ENCODE measurements at regions not wholly inside any gene's neighbourhood (a gene's known extent, or its start where the extent isn't known, plus 50 kb on each side); places are given as distances from the start of the nearest gene placed in this dataset.

DNA sequence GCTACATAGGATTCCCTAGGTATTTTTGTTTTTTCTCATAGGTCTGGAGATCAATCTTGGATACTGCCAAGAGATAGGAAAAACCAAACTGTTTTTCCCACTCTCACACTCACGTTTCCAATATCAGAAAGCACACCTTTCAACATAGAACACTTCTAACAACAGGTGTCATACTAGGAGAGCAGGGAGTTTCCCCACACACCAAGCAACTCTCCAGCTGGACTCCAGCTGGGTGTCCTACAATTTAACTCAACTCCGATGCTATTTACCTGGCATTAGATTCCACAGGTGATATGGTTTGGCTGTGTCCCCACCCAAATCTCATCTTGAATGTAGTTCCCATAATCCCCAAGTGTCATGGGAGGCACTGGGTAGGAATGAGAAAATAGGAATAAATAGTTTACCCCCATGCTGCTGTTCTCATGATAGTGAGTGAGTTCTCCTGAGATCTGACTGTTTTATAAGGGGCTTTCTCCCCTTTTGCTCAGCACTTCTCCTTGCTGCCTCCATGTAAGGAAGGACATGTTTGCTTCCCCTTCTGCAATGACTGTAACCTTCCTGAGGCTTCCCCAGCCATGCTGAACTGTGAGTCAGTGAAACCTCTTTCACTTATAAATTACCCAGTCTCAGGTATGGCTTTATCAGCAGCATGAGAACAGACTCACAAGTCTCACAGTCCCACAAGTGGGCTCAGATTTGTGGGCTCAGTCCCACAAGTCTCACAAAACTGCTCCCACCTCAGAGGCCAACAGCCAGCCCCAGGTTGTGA, 354.5 kb upstream of the THBS1 start:
- no peak for ATAC-seq (replicated peaks)
- no peak overlapping the region for H3K4me3 Mint-ChIP-seq
- peaks cover 0 to 19% of the 10 kb centered on the region in 2 donors for H3K27me3 Mint-ChIP-seq
- no peak overlapping the region for H3K27ac Mint-ChIP-seq
- H3K9me3 Mint-ChIP-seq: peaks cover 0 to 1% of the 10 kb centered on the region in 2 donors
- DNase-seq: no peak
- H3K36me3 Mint-ChIP-seq (ENCODE audit: insufficient read depth): no peaks in the 10 kb centered on the region
- no peaks in the 10 kb centered on the region for H3K4me1 Mint-ChIP-seq (ENCODE audit: low read depth in 2 of 2)

DNA sequence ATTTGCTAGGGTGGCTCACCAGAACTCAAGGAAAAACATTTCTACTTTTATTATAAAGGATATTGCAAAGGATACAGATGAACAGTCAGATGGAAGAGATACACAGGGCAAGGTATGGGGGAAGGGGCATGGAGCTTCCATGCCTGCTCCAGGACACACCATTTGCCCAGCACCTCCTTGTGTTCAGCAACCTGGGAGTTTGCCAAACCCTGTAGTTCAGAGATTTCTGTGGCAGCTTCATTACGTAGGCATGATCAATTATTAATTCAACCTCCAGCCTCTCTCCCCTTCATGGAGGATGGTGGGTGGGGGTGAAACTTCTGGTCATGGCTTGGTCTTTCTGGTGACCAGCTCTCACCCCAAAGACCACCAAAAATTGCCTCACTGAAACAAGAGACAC, 353.9 kb upstream of the THBS1 start:
- Mint-ChIP-seq H3K4me3 (no peak overlapping the region), H3K4me1 (ENCODE audit: low read depth in 2 of 2) (no peaks in the 10 kb centered on the region), H3K36me3 (ENCODE audit: insufficient read depth) (no peaks in the 10 kb centered on the region), H3K27me3 (peaks cover 0 to 19% of the 10 kb centered on the region in 2 donors), H3K9me3 (peaks cover 0 to 1% of the 10 kb centered on the region in 2 donors), H3K27ac (no peak overlapping the region)
- ATAC-seq (replicated peaks): no peak
- no peak for DNase-seq

GRCh38 chr15:39228889-39229288, 352.0 kb upstream of the THBS1 start:
- Mint-ChIP-seq H3K9me3 (peaks cover 0 to 1% of the 10 kb centered on the region in 2 donors), H3K4me1 (ENCODE audit: low read depth in 2 of 2) (no peaks in the 10 kb centered on the region), H3K36me3 (ENCODE audit: insufficient read depth) (no peaks in the 10 kb centered on the region), H3K4me3 (no peak overlapping the region), H3K27ac (no peak overlapping the region), H3K27me3 (peaks cover 6 to 25% of the 10 kb centered on the region in 2 donors)
- ATAC-seq (replicated peaks) (no peak), DNase-seq (no peak)

DNA sequence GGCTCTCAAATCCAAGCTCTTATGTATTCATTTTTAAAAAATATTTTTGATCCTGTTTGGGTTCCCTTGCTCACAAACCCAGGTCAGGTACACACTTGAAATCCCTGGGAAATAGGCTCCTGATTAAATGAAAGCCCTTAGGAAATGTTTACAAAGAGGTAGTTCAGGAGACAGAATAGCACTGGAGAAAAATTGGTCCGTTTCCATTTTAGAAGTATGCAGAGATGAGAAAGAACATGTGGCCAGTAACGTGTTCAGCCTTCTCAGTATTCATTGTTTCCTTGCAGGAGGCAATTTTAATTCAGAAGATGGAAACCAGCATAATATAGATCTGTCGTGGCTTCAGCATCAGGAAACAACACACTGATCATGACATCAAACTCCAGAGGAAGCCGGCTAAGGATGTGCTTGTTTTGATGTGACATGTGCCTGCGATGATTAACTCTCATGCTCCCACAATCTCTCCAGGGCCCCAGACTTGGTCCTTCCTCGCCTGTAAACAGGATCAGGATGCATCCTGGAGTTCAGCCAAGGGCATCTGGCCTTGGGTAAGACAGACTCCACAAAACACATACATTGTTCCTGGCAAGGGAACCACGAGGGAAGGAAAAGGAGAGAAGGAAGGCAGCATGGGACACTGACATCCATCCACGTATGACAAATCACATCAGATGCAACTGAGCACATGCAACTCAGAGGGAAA, 350.5 kb upstream of the THBS1 start:
- DNase-seq (no peak), ATAC-seq (replicated peaks) (no peak)
- H3K36me3 Mint-ChIP-seq (ENCODE audit: insufficient read depth): no peaks in the 10 kb centered on the region
- H3K4me1 Mint-ChIP-seq (ENCODE audit: low read depth in 2 of 2): no peaks in the 10 kb centered on the region
- H3K4me3 Mint-ChIP-seq: no peak overlapping the region
- H3K27me3 Mint-ChIP-seq: peaks cover 6 to 20% of the 10 kb centered on the region in 2 donors
- H3K9me3 Mint-ChIP-seq: no peaks in the 10 kb centered on the region
- H3K27ac Mint-ChIP-seq: no peak overlapping the region

DNA sequence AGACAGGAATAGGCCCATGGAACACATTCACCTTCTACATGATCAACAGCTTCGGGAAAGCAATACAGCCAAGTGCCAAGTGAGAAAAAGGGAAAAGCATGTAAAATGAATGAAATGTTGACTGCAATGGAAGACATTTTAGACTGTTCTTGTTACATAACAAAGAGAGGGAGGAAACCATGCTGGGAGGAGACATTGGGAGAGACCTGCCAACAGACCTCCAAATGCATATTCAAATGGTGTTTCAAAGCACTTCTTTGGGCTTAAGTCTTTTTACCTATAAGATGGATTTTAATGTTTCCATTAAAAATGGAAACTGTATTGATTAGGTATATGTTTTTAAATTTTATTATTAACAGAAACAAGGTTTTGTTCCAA, 350.0 kb upstream of the THBS1 start:
- Mint-ChIP-seq H3K9me3 (no peaks in the 10 kb centered on the region), H3K4me1 (ENCODE audit: low read depth in 2 of 2) (no peaks in the 10 kb centered on the region), H3K36me3 (ENCODE audit: insufficient read depth) (no peaks in the 10 kb centered on the region), H3K27me3 (peaks cover 6 to 21% of the 10 kb centered on the region in 2 donors), H3K4me3 (no peak overlapping the region), H3K27ac (no peak overlapping the region)
- no peak for DNase-seq
- no peak for ATAC-seq (replicated peaks)

DNA sequence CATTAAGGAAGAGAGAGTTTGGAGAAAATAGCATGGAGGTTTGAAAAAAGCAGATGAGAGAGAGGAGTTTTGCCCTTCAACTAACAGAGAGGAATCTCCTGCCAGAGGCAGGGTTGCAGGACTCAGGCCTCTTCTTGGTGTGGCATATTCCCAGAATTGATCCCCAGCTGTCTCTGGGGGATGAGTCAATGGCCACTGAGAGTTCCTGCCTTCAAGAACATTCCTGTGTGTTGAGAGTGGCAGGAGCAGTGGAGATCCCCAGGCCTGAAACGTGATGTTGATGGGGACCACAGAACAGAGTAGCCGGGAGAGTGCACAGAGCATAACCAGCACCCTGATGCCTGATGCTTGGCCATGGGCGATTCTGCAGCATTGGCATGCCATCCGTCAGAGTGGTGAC, 348.4 kb upstream of the THBS1 start:
- DNase-seq (no peak), ATAC-seq (replicated peaks) (no peak)
- Mint-ChIP-seq H3K9me3 (no peaks in the 10 kb centered on the region), H3K27me3 (peaks cover 11 to 17% of the 10 kb centered on the region in 2 donors), H3K27ac (no peak overlapping the region), H3K4me3 (no peak overlapping the region), H3K36me3 (ENCODE audit: insufficient read depth) (no peaks in the 10 kb centered on the region), H3K4me1 (ENCODE audit: low read depth in 2 of 2) (no peaks in the 10 kb centered on the region)

GRCh38 chr15:39235084-39235795, 345.6 kb upstream of the THBS1 start:
- ATAC-seq (replicated peaks) (no peak), DNase-seq (no peak)
- no peak overlapping the region for H3K27ac Mint-ChIP-seq
- H3K9me3 Mint-ChIP-seq: no peaks in the 10 kb centered on the region
- H3K4me1 Mint-ChIP-seq (ENCODE audit: low read depth in 2 of 2): no peaks in the 10 kb centered on the region
- H3K4me3 Mint-ChIP-seq: no peak overlapping the region
- peaks cover 17 to 26% of the 10 kb centered on the region in 2 donors for H3K27me3 Mint-ChIP-seq
- H3K36me3 Mint-ChIP-seq (ENCODE audit: insufficient read depth): no peaks in the 10 kb centered on the region

DNA sequence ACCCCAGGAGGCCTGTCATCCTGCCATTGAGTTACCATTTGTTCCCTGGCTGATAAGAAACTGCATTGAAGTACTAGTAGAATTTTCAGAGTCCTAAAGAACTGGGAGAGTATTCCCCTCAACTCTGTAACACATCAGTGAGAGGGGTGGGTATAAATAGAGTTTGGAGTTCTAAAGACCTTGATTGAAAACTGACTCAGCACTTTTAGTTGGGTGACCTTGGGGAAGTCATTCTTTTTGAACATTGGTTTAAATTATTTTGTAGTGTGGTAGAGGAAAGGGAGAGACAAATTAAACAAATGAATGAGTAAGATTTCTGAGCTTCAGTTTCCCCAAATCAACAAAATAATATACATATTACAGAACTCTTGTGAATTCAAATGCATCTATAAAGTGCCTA, 344.5 kb upstream of the THBS1 start:
- Mint-ChIP-seq H3K36me3 (ENCODE audit: insufficient read depth) (no peaks in the 10 kb centered on the region), H3K27ac (no peak overlapping the region), H3K4me1 (ENCODE audit: low read depth in 2 of 2) (no peaks in the 10 kb centered on the region), H3K9me3 (no peaks in the 10 kb centered on the region), H3K4me3 (no peak overlapping the region), H3K27me3 (peaks cover 17 to 26% of the 10 kb centered on the region in 2 donors)
- ATAC-seq (replicated peaks): no peak
- DNase-seq: no peak

- Mint-ChIP-seq H3K27ac (no peak overlapping the region), H3K9me3 (no peaks in the 10 kb centered on the region), H3K36me3 (ENCODE audit: insufficient read depth) (no peaks in the 10 kb centered on the region), H3K27me3 (peaks cover 16 to 24% of the 10 kb centered on the region in 2 donors), H3K4me1 (ENCODE audit: low read depth in 2 of 2) (no peaks in the 10 kb centered on the region), H3K4me3 (no peak overlapping the region)
- DNase-seq: no peak
- ATAC-seq (replicated peaks): no peak
Observed at GRCh38 chr15:39238443-39238842, 342.4 kb upstream of the THBS1 start.

DNA sequence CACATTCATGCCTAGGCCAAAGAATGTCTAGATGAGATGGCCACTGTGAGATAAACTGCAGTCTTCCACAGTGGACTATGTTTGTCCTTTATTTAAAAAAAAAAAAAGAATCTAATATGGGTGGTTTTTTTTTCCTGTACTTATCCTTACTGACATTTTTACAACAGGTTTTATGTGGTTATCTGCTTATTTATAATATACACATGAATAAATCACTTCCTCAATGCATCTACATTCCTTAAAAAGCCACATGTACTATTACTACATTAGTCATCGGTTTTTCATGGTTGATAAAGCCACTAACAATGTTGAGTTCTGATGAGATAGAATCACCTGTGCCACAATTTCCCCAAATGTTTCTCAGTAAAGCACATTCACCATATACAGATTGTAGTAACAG, 341.3 kb upstream of the THBS1 start:
- H3K4me3 Mint-ChIP-seq: no peak overlapping the region
- no peak for ATAC-seq (replicated peaks)
- H3K36me3 Mint-ChIP-seq (ENCODE audit: insufficient read depth): no peaks in the 10 kb centered on the region
- no peaks in the 10 kb centered on the region for H3K4me1 Mint-ChIP-seq (ENCODE audit: low read depth in 2 of 2)
- H3K27me3 Mint-ChIP-seq: peaks cover 15 to 28% of the 10 kb centered on the region in 2 donors
- DNase-seq: no peak
- H3K9me3 Mint-ChIP-seq: no peaks in the 10 kb centered on the region
- no peak overlapping the region for H3K27ac Mint-ChIP-seq

- Mint-ChIP-seq H3K27me3 (peaks cover 22 to 25% of the 10 kb centered on the region in 2 donors), H3K27ac (no peak overlapping the region), H3K4me3 (no peak overlapping the region), H3K36me3 (ENCODE audit: insufficient read depth) (no peaks in the 10 kb centered on the region), H3K4me1 (ENCODE audit: low read depth in 2 of 2) (no peaks in the 10 kb centered on the region), H3K9me3 (no peaks in the 10 kb centered on the region)
- DNase-seq: no peak
- no peak for ATAC-seq (replicated peaks)
Observed at GRCh38 chr15:39242345-39242744, 338.5 kb upstream of the THBS1 start.

DNA sequence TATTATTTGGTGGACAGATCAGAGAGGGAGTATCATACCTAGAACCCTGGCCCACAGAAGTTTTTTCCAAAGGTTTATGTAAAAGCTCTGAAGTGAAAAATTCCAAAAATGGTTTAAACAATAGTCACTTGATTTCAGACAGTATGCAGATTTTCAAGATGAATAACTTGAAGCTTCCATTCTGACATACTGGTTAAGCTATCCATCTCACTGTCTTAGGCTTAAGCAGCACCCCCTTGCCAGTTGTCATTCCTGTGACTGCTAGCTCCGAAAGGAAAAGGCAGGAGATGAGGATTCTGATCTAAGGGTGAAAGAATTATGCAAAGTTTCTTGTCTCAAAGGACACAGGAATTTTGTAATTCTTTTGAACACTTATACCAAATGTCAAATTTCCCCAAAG, 337.5 kb upstream of the THBS1 start:
- no peak overlapping the region for H3K4me3 Mint-ChIP-seq
- no peaks in the 10 kb centered on the region for H3K36me3 Mint-ChIP-seq (ENCODE audit: insufficient read depth)
- H3K27ac Mint-ChIP-seq: no peak overlapping the region
- no peak for ATAC-seq (replicated peaks)
- peaks cover 31 to 32% of the 10 kb centered on the region in 2 donors for H3K27me3 Mint-ChIP-seq
- no peaks in the 10 kb centered on the region for H3K9me3 Mint-ChIP-seq
- H3K4me1 Mint-ChIP-seq (ENCODE audit: low read depth in 2 of 2): no peaks in the 10 kb centered on the region
- no peak for DNase-seq

DNA sequence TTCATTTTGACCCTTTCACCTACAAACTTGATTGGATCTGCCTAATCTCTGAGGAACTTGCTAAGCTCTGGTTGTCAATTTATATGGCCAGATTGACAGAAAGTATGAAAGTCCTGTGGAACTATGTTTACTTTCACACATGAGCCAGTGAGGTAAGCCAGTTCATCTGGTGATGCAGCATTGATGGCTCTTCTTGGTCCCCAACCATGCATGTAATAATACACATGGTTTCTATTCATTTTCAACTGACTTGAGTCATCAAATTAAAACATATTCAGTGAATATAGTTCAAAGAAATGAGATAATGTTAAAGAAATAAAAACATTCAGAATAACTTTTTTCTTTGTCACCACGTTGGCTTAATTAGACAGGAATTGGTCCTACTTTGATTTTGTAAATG, 336.1 kb upstream of the THBS1 start:
- peaks cover 25 to 37% of the 10 kb centered on the region in 2 donors for H3K27me3 Mint-ChIP-seq
- H3K4me1 Mint-ChIP-seq (ENCODE audit: low read depth in 2 of 2): no peaks in the 10 kb centered on the region
- no peaks in the 10 kb centered on the region for H3K36me3 Mint-ChIP-seq (ENCODE audit: insufficient read depth)
- DNase-seq: no peak
- no peak for ATAC-seq (replicated peaks)
- H3K27ac Mint-ChIP-seq: no peak overlapping the region
- H3K4me3 Mint-ChIP-seq: no peak overlapping the region
- no peaks in the 10 kb centered on the region for H3K9me3 Mint-ChIP-seq

- Mint-ChIP-seq H3K4me1 (ENCODE audit: low read depth in 2 of 2) (no peaks in the 10 kb centered on the region), H3K9me3 (no peaks in the 10 kb centered on the region), H3K4me3 (no peak overlapping the region), H3K27me3 (peaks cover 35 to 37% of the 10 kb centered on the region in 2 donors), H3K27ac (no peak overlapping the region), H3K36me3 (ENCODE audit: insufficient read depth) (no peaks in the 10 kb centered on the region)
- no peak for DNase-seq
- ATAC-seq (replicated peaks): no peak
Observed at GRCh38 chr15:39246523-39246922, 334.4 kb upstream of the THBS1 start.
